ENCODE measurements at regions not wholly inside any gene's neighbourhood (a gene's known extent, or its start where the extent isn't known, plus 50 kb on each side); places are given as distances from the start of the nearest gene placed in this dataset.
"Not testable (repeated sequence)": the region's sequence is repeated elsewhere in the genome, so short reads cannot be mapped to it uniquely, and the experiment has no call there.

DNA sequence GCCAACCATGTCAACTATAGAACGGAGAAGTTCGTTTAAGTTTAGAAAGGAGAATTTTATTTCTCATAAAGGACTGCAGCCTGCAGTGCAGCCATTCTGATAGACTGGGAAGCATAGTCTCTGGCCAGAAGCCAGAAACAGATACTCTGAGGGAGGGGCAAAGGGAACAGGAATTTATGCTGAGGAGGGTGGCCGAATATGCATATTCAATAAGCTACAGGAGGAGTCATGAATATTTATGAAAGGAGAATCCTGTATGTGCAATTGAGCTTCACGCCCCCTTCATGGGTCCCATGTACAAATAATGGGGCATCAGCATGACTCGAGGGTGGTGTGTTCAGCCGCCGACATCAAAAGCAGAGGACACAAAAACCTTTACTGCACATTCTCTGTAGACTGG, 199.9 kb downstream of the CWF19L2 start:
- H3K27me3 ChIP-seq, result no peaks in the 10 kb centered on the region
- no peaks in the 10 kb centered on the region for H3K36me3 ChIP-seq (replicated peaks in 1 of 2; ENCODE audit: insufficient read depth in 1 of 2, low read depth in 2 of 2)
- 79 to 81% methylated on average over 7 of the region's 7 CpGs for WGBS, 2 donors
- TF ChIP-seq, protein P1, sequence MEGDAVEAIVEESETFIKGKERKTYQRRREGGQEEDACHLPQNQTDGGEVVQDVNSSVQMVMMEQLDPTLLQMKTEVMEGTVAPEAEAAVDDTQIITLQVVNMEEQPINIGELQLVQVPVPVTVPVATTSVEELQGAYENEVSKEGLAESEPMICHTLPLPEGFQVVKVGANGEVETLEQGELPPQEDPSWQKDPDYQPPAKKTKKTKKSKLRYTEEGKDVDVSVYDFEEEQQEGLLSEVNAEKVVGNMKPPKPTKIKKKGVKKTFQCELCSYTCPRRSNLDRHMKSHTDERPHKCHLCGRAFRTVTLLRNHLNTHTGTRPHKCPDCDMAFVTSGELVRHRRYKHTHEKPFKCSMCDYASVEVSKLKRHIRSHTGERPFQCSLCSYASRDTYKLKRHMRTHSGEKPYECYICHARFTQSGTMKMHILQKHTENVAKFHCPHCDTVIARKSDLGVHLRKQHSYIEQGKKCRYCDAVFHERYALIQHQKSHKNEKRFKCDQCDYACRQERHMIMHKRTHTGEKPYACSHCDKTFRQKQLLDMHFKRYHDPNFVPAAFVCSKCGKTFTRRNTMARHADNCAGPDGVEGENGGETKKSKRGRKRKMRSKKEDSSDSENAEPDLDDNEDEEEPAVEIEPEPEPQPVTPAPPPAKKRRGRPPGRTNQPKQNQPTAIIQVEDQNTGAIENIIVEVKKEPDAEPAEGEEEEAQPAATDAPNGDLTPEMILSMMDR (IDR thresholded peaks at IDR 0.05), result no peak
- no peak for TF ChIP-seq POLR2A (IDR thresholded peaks at IDR 0.05)
- no peaks in the 10 kb centered on the region for H3K9me3 ChIP-seq
- no peak for ATAC-seq
- no peaks in the 10 kb centered on the region for H3K4me1 ChIP-seq
- no peak for DNase-seq
- no peak overlapping the region for H3K27ac ChIP-seq
- intact Hi-C loops (cut with DNase I), result no loop called here
- no peak overlapping the region for H3K4me3 ChIP-seq

DNA sequence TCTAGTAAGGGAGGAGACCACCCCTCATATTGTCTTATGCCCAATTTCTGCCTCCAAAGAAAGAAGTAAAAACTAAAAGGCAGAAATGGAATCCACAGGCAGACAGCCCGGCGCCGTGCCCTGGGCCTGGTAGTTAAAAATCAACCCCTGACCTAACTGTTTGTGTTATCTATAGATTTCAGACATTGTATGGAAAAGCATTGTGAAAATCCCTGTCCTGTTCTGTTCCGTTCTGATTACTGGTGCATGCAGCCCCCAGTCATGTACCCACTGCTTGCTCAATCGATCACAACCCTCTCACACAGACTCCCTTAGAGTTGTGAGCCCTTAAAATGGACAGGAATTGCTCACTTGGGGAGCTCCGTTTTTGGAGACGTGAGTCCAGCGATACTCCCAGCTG, 204.0 kb downstream of the CWF19L2 start:
- H3K27me3 ChIP-seq; H3K4me1 ChIP-seq; H3K36me3 ChIP-seq (replicated peaks in 1 of 2; ENCODE audit: insufficient read depth in 1 of 2, low read depth in 2 of 2); DNase-seq; H3K27ac ChIP-seq; intact Hi-C loops (cut with DNase I); H3K4me3 ChIP-seq; H3K9me3 ChIP-seq; ATAC-seq: not testable (repeated sequence)
- 66 to 71% methylated on average over 8 of the region's 8 CpGs for WGBS, 2 donors

- Histone ChIP-seq H3K36me3 (replicated peaks in 1 of 2; ENCODE audit: insufficient read depth in 1 of 2, low read depth in 2 of 2) (no peaks in the 10 kb centered on the region), H3K27ac (no peak overlapping the region), H3K4me3 (no peak overlapping the region), H3K9me3 (no peaks in the 10 kb centered on the region), H3K27me3 (no peaks in the 10 kb centered on the region), H3K4me1 (no peaks in the 10 kb centered on the region)
- DNase-seq (no peak), ATAC-seq (no peak)
- TF ChIP-seq, protein P1 (IDR thresholded peaks at IDR 0.05), result no peak
- TF ChIP-seq POLR2A (IDR thresholded peaks at IDR 0.05), result no peak
- intact Hi-C loops (cut with DNase I), result no loop called here
- WGBS, 2 donors, result 65 to 71% methylated on average over 8 of the region's 8 CpGs
These were observed 205.0 kb downstream of the CWF19L2 start for GRCh38 chr11:107252429-107253161.

- ATAC-seq, result no peak
- intact Hi-C loops (cut with DNase I), result no loop called here
- 79 to 89% methylated on average over 4 of the region's 4 CpGs for WGBS, 2 donors
These were observed 206.3 kb downstream of the CWF19L2 start for GRCh38 chr11:107251298-107251697.

GRCh38 chr11:107250017-107250416, 207.6 kb downstream of the CWF19L2 start:
- H3K27me3 ChIP-seq, result no peaks in the 10 kb centered on the region
- no peak for DNase-seq
- 76 to 84% methylated on average over 3 of the region's 3 CpGs for WGBS, 2 donors
- intact Hi-C loops (cut with DNase I), result no loop called here
- H3K4me3 ChIP-seq, result no peak overlapping the region
- H3K36me3 ChIP-seq (replicated peaks in 1 of 2; ENCODE audit: insufficient read depth in 1 of 2, low read depth in 2 of 2), result no peaks in the 10 kb centered on the region
- TF ChIP-seq, protein P1 (IDR thresholded peaks at IDR 0.05), result no peak
- no peaks in the 10 kb centered on the region for H3K9me3 ChIP-seq
- H3K27ac ChIP-seq, result no peak overlapping the region
- ATAC-seq, result no peak
- H3K4me1 ChIP-seq, result no peaks in the 10 kb centered on the region

More at GRCh38 chr11:107251298-107251697, 206.3 kb downstream of the CWF19L2 start:
- no peak overlapping the region for H3K27ac ChIP-seq
- no peak for DNase-seq
- no peaks in the 10 kb centered on the region for H3K36me3 ChIP-seq (replicated peaks in 1 of 2; ENCODE audit: insufficient read depth in 1 of 2, low read depth in 2 of 2)
- no peaks in the 10 kb centered on the region for H3K4me1 ChIP-seq
- TF ChIP-seq, protein P1 (IDR thresholded peaks at IDR 0.05), result no peak
- no peak for TF ChIP-seq POLR2A (IDR thresholded peaks at IDR 0.05)
- H3K9me3 ChIP-seq, result no peaks in the 10 kb centered on the region
- H3K27me3 ChIP-seq, result no peaks in the 10 kb centered on the region
- H3K4me3 ChIP-seq, result no peak overlapping the region
